Hematopoietic multipotent progenitor cell treated with erythropoietin and hydrocortisone succinate and interleukin-3 and kit ligand, for 15 days (in vitro differentiated cells): ENCODE measurements at regions not wholly inside any gene's neighbourhood (a gene's known extent, or its start where the extent isn't known, plus 50 kb on each side); places are given as distances from the start of the nearest gene placed in this dataset.

Source experiments
- DNase-seq: peaks from one replicate; pipeline ENCODE4 v3.0.0-alpha.2; 2015; ENCODE audit warnings: low spot score

DNA sequence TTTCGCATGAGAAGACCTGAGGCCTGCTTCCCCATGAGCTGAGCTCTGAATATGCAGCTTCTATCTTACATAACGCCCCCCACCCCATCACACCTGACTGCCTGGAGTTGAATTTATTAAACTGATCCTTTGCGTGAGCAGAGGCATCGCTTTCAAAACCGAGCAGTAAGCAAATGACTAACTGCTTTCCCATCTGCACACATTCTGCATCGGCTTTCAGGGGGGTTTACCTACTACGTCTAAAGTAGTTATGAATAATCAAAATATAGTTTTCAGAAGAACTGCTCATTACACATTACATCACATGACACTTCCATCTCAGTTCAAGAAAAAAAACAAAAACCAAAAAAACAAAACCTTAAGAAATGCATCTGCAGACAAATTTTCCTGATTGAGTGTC lies 54.7 kb upstream of the EGR2 start:
- DNase-seq, result no peak

- DNase-seq, result no peak
Measured at GRCh38 chr10:62869958-62870357, 53.8 kb upstream of the EGR2 start.

DNA sequence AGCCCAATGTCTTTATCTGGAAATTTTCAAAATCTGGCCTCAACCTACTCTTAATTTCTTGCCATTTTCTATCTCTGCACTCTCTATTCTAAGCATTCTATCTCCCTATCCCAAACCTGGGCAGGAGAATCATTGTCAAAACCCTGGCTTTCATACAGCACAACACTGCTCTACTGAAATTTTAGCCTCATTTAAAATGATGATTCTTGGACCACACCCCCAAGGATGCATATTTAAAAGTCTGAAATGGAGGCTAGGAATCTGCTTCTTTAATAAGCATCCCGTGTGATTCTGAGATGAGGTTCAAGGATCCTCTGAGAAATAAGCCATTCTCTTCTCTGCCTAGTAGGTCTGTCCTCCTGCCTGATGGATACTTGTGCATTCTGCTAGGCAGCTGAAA lies 50.8 kb upstream of the EGR2 start:
- DNase-seq, result no peak

DNA sequence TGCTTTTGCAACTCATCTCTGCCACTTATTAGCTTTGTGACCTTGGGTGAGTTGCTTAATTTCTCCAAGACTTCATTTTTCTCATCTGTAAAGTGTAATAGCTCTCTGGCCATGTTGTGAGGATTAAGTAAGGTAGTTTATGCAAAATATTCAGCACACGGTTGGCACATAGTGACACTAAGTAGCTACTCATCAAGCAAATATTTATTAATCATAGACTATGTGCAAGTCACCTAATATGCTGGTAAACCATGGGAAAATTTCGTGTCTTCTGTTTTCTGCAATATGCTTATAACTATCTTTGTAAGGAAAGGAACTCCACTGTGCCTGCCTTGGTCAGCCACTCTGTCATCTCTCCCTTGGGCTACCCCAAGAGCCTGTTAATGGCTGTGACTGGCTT lies 50.3 kb upstream of the EGR2 start:
- DNase-seq, result no peak
